ENCODE measurements at regions not wholly inside any gene's neighbourhood (a gene's known extent, or its start where the extent isn't known, plus 50 kb on each side); places are given as distances from the start of the nearest gene placed in this dataset.

DNA sequence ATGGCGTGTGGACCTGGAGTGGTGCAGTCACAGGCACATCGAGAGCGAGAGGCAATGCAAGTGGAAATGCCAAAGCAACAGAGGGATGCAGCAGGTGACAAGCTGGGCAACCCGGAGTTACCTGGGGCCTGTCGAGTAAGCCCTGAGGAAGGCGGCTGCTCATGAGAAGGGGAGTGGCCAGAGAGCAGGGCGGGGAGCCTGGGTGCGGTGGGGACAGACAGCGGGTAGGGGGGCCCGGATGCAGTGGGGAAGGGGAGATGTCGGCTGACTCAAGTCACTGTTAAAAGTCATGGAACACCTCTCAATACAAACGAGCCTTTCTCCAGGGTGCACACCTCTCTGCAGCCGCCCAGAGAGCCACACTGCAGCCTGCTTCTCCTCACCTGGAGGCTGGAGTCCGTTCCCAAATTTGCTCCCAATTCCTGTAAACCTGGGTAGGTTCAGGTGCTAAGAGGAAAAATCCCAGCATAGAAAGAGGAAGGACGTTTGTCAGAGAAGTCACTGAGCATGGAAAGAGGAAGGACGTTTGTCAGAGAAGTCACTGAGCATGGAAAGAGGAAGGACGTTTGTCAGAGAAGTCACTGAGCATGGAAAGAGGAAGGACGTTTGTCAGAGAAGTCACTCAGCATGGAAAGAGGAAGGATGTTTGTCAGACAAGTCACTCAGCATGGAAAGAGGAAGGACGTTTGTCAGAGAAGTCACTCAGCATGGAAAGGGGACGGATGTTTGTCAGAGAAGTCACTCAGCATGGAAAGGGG lies 71.7 kb upstream of the TWIST2 start:
- TF ChIP-seq, protein P1, sequence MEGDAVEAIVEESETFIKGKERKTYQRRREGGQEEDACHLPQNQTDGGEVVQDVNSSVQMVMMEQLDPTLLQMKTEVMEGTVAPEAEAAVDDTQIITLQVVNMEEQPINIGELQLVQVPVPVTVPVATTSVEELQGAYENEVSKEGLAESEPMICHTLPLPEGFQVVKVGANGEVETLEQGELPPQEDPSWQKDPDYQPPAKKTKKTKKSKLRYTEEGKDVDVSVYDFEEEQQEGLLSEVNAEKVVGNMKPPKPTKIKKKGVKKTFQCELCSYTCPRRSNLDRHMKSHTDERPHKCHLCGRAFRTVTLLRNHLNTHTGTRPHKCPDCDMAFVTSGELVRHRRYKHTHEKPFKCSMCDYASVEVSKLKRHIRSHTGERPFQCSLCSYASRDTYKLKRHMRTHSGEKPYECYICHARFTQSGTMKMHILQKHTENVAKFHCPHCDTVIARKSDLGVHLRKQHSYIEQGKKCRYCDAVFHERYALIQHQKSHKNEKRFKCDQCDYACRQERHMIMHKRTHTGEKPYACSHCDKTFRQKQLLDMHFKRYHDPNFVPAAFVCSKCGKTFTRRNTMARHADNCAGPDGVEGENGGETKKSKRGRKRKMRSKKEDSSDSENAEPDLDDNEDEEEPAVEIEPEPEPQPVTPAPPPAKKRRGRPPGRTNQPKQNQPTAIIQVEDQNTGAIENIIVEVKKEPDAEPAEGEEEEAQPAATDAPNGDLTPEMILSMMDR (conservative IDR thresholded peaks at IDR 0.05 in 1 of 2, IDR thresholded peaks at IDR 0.05 in 1 of 2; ENCODE audit: low read depth in 1 of 2, low read length in 2 of 2), result no peak
- no peak for TF ChIP-seq EZH2 (IDR thresholded peaks at IDR 0.05; ENCODE audit: low read length, missing control alignments)

Measured in fibroblast of lung (primary cell).